HG02852 (cell line): ENCODE measurements at regions not wholly inside any gene's neighbourhood (a gene's known extent, or its start where the extent isn't known, plus 50 kb on each side); places are given as distances from the start of the nearest gene placed in this dataset.
A peak's percentile ranks its signal among the peaks of the same experiment; 100 is the strongest.

Experiments
- ATAC-seq: cut with Tn5 transposase; IDR thresholded peaks from one replicate; pipeline ENCODE4 v1.9.1; 2021; ENCODE audit warnings: mild to moderate bottlenecking, moderate library complexity; ENCODE audit not compliant: unreplicated experiment

DNA sequence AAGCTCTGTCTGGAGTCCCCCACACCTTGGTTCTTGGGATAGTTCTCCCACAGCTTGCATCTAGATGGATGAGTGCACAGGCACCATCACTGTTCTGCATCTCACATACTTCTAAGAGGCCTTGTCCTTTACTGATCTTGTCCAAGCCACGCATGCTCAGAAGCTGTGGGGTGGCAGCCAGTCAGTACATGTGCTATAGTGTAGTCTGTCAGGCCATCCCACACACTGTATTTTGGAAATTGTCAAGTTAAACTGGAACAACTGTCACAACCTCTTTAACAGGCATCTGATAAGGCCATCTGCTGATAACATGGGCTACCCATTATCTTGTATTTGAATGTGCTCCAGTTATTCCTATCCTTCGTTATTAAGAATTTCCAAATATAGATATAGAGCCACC lies 296.5 kb upstream of the AZI2 start:
- no peak for ATAC-seq

DNA sequence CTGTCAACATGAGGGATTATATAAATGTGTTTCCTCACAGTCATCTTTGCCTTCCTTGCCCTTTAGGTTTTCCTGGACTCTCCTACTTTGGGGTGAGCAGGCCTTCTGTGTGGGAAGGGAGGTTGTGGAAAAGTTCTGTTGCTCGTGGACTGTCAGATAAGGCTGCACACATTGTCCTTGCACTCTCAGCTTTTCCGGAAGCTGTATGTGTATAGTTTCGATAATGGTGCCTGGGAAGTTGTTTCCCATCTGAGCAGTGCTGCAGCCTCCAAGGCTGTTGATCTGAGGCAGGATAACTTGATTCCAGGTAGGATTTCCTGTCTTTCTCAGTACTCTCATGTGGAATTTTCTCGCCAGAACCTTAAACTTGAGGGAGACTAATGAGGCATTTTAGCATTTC lies 297.8 kb upstream of the AZI2 start:
- no peak for ATAC-seq

DNA sequence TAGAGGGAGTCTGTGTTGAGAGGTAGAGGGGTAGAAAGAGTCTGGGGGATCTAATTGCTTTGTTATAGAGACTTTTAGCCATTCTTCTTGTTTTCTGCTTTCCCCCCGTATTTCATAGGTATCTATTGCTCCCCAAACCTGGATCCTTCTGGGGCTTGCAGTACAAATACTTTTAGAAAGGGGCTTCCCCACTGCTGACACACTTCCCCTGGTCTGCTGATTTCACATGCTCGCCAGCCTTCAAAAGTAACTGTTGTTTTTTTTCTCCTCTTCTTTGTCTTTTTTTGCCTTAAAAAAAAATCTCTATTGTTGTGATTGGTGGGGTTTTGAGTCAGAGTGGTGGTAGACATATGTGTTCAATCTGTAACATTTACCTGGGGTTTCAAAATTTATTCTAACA lies 300.6 kb upstream of the AZI2 start:
- ATAC-seq = no peak

DNA sequence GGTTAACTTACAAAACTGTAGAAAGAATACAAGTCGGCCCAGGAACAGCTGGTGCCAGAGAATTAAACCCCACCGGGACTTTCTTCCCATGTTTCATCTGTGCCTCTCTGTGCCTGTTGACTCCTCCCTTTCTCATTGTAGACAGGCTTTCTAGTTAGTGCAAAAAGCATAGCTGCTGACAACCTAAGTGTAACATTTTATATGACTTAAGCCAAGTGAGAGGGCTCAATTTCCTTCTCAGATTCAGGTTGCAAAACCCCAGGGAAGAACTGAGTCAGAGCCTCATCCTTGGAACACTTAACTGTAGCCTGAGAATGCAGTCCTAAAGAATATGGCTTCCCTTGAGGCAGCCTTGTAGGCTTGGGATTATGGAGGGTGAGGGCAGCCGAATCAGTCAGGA lies 302.5 kb upstream of the AZI2 start:
- ATAC-seq = no peak

DNA sequence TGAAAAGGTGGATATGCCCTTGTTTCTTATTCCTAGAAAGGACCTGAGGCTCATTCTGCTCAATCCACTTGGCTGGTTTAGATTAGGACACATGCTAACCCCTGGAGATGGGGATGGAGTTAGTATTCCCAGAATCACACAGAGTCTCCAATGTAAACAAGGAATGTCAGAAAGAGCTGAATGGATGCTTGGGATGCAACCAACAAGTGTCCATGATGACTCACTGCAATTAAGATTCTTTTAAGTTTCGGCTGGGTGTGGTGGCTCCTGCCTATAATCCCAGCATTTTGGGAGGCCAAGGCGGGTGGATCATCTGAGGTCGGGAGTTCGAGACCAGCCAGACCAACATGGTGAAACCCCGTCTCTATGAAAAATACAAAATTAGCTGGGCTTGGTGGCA lies 315.5 kb upstream of the AZI2 start:
- ATAC-seq = no peak

DNA sequence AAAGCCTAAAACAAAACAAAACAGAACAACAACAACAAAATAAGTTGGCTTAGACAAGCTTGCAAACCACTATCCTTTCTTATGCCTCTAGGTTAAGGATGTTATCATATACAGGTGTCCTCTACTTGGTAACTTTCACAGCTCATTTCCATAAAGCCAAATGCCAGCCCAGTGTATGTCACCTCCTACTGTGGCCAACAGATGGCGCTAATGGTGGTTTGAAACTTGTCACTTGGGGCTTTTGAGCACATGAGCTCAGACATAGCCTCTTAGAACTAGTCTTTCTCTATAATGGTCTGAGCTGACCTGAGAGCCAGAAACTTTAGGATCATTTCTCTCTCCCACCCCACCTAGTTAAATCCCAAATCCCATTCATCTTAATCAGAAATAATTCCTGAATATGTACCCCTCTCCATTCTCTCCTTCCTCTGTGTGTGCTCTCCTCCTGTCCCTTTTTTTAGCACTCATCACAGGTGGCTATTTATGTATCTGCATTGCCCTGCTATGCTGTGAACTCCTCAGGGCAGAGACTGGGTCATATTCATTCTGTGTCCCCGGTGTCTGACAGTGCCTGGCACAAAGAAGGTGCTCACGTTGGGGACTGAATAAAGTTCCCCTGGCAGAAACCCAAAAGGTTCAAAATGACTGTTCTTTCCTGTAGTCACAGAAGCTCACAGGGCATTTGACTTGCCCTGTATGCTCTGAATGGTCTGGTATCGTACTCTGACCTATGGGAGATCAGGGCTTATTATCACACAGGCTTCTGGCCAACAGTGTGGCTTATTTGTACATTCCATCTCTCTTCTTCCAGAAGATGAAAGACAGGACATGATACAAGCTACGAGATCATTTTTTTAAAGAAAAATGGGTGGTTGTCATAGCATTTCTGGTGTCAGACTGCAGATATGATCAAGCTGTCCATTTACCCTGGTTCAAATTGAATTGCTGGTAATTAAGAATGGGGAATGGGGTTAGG lies 319.3 kb upstream of the AZI2 start:
- ATAC-seq = peak; percentile 97

DNA sequence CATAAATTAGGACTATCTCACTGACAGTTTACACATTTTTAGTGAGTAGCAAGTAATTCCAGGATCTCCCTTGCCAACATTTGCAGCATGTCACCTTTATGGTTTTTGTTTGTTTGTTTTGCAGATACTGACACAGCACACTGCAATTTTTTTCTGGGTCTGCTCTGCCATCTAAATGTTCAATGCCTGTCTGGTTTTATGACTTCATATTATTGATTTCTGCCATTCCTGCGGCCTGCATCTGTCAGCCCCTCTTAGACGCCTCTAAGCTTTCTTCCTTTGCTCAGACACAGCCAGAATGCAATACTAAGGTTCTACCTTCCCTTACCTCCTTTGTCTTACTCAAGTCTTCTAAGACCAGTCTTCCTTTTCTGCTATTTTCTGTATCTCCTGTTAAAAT lies 321.2 kb upstream of the AZI2 start:
- ATAC-seq = no peak

DNA sequence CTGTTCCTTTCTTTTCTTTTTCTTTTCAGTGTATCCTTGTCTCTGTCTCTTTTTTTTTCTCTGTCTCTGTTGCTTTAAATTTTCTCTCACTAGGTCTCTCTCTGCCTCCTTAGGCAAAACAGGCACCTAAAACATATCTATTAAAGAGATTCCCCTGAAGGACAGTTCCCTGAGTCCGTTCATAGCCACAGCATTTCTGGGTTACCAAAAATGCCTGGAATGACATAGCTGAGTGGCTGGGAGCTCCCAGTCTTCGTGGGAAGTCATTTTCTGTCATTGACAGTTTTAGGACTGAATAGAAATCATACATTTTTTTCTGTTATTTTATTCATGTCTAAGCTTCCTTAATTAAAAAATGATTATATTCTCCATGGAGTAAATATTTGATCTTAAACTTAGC lies 323.8 kb upstream of the AZI2 start:
- no peak for ATAC-seq

DNA sequence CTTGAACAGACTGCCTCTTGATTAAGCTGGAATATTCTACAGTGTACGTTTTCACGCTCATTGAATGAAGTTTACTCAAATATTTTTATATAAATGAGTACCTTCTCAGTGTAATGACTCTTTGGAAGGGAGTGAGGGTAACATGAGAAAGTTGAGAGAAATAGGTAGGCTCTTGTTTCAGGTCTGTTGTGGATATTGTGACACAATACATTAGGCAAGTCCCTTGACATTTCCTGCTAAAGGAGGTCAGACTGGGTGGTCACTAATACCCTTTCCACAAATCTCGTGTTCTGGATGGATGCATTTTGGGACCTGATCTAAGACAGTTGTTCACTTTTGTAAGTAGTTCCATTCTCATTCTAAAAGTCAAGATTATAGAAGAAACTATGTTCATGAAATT lies 324.8 kb upstream of the AZI2 start:
- ATAC-seq = no peak

DNA sequence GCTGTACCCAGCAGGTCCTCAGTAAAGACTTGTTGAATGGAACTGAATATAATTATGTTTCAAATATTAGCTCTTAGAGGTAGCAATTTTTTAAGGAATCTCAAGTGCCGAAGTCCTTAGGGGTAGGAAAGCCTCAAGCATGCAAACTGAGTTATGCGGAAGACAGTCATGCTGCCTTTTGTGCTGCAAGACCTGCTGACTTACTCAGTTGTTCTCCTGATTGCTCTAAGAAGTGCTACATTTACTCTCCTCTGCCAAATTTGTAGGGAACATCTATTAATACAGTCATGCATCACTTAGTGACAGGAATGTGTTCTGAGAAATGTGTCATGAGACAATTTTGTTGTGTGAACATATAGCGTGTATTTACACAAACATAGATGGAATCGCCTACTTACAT lies 325.6 kb upstream of the AZI2 start:
- ATAC-seq = no peak

DNA sequence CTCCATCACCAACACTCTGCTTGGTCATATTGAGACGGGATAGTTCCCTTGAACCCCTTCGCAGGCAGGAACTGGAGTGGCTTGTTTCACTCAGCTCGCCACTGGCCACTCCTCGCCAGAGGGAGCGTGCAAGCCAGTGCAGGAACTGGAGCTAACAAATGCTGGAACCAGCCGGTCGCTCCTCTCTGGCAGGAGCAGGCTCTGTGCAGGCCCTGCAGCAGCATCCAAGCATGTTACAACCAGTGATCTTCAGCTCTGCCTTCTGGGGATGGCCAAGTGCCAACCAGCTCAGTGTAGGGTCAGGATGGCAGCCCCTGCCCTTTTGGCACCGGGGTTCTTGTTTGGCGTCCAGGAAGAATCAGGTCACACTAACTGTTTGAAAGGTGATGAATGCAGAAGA lies 329.0 kb upstream of the AZI2 start:
- ATAC-seq = no peak

DNA sequence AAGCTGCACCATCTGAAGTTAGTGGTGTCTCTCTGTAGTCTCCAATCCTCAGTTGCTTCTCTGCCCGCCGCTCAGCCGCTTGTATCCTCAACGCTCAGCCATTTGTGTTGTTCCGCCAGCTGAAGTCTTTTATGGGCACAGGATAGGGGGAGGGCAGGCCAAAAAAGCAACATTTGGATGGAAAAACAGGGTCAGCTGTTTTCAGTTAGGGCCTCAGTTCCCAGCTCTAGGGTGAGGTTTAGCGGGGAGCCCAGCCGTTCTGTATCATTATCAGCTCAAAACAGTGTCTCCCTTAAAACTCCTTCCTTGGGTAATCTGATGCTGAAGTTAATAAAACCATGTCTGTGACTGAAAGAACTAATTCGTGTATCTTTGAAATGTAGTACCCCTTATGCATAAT lies 329.5 kb upstream of the AZI2 start:
- no peak for ATAC-seq

DNA sequence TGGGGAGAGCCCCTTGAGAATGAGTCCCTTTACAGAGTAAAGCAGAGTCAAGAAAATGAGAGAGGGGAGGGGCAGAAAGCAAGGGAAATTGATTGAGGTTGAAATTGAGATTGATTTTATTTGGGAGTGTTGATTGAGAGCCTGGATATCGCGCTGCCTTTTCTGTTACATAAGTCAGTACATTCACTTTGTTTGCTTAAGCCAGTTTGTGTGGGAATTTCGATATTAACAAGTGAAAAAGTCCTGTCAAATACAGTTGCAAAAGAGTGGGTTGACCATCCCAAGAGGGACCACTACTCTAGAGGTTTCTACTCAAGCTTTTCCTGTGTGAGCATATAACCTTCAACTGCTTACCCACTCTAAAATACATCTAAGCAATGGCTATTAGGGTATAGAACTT lies 331.4 kb upstream of the AZI2 start:
- ATAC-seq = no peak

DNA sequence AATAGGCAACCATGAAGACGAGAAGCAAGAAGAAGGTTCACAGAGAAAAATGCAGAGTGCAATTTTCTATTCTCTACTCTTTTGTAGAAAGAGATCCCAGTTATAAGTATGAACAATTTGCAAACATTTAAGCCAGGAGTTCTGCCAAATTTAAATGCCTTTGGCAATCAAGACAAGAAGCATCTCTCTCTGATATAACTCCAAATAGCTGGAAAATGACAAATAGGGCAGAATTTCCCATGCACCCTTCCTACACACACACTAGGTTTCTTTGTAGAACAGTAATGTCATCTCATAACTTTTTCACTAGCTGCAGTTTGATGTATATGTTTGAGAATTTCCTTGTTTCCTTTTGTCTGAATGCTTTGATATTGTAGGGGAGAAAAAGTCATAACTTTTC lies 333.5 kb upstream of the AZI2 start:
- no peak for ATAC-seq

DNA sequence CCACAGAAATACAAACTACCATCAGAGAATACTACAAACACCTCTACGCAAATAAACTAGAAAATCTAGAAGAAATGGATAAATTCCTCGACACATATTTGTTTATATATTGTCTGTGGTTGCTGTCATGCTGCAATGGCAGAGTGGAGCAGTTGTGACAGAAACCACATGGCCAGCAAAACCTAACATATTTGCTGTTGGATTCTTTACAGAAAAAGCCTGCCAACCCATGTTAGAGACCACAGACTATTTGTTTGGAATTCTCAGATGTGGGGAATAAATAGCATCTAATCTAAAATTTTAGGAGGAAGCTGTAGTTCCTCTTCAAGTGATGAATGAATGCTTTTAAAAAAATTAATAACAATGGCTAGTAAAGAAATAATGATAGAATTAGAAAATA lies 341.6 kb upstream of the AZI2 start:
- no peak for ATAC-seq

DNA sequence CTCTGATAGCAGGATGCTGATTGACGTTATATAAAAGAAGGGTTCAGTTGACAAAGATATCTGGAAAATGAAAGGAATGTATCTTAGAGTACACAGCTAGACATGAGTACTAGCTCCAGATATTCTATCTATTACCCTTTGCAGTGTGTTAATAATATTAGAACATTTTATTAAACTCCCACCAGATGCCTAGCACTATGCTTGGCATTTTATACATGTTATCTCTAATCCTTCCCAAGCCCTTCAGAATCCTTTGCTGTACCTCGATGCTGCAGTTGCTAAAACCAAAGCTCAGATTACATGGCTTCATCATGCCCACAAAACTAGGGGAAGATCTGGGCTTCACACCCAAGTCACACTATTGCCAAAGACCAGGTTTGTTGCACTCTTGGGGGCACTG lies 350.1 kb upstream of the AZI2 start:
- ATAC-seq = no peak

DNA sequence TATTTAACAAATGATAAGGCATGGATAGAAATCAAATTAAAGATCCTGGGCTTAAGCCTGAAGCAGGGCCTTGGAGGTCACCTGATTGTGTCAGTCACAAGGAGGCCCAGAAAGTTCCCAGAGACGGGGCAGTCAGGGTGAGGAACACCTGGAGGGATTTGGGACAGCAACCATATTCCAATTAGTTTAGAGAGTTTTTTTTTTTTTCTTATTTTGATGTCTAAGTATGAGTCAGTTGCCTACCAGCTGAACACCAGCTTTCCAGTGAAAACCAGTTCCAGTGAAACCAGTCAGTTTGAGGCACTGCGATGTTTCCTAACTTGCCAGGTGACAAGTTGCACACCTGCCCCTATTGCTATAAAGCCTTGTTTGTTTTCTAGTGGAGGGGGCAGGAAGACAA lies 350.7 kb upstream of the AZI2 start:
- ATAC-seq = no peak

DNA sequence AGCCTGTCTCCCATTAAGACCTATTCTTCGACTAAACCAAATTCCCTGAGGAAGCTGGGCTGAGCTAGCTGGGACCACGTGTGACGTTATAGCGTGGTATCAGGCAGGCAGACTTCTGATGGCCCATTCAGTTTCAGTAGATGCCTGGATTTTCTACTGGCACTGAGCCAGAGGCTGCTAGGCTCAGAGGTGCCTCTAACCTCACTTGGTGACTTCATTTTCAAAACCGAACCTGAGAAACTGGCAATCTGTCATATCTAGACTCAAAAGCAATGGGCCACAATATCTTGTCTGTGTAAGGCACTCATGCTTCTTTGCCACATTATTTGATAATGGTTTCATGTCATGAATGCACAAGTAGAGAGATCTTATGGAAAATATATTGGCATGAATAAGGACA lies 352.1 kb upstream of the AZI2 start:
- no peak for ATAC-seq

DNA sequence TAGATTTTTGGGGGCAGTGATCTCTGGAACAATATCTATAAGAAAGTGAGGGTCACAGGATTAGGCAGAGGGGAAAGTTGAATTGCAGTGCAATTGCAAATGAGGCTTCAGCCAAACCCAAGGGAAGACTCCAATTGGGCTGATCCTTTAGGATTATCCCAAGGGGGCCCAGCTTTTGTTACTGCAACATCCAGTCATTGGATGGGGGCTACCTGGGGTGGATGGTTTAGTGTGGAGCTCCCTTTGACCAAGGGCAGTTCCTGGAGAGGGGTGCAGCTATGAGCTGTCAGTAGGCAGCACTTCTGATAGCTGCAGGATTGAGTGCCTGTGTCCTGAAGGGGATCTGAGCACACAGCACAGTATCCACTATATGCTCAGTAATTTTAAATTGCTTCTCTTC lies 355.2 kb upstream of the AZI2 start:
- no peak for ATAC-seq

DNA sequence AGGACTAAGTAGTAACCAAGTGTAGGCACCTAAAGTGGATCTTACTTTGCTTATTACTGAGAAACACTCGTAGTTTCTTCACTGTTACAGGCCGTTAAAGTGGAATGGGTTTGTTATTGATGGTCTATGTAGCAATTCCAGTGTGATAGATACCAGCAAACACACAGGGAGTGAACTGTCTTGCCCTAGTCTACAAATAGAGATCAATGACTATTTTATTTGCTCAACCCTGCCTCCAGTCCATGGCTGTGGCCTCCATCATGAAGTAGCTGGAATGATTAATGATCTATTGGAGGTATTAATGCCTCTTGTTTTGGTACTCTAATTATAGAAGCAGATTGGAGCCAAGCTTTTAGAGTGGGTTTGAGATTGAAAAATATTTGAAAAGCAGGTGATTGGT lies 362.7 kb upstream of the AZI2 start:
- ATAC-seq = no peak

DNA sequence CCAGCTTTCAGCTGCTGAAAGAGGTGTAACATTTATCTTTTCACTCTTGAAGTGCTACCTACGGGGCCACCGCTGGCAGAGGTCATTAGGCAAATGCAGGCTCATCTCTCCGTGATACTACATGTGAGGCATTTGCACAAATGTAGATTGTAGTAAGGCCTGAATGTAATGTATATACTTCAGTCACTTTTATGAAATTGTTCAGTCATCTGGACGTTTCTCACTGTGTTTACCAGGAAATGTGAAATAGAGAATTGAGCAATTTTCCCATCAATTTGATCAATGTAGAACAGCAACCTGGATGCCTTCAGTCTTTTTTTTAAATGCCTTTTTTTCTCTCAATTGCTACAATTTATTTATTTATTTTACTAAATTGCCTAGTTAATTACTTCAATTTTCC lies 368.3 kb upstream of the AZI2 start:
- no peak for ATAC-seq

DNA sequence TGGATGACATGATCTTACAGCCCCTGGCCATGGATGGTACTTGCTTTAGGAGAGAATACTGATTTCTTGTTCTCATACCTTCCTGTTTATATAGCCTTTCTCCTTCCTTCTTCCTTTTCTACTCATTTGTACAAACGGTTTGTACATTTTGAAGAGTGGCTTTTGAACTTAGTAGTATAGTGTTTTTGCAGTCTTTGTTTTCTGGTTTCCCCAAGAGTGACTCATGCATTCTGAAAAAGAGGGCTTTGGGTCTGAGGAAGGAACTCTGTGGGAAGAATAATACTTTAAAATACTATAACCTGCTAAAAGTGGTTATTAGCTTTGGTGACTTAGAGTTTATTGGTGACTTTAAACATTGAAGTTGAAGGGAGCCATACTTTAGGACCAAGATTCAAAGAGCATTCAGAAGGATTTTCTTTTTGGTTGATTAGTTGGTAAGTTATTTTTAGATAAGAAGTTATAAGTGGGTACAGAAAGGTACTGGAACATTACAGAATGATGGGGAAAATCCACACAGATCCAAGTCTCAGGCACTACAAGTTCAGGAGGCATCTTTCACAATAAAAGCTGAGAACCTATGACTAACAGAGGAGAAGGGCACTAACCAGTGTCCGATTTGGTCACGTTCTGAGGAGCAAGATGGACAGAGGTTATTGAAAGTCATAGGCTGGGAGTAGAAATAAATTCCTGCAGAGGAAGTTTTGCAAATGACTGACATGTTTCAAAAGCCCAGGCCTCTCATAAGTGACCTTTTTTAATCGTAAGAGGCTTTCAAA lies 369.6 kb upstream of the AZI2 start:
- ATAC-seq = no peak
